Amniotic stem cell (primary cell): ENCODE measurements at regions not wholly inside any gene's neighbourhood (a gene's known extent, or its start where the extent isn't known, plus 50 kb on each side); places are given as distances from the start of the nearest gene placed in this dataset.
"Not testable (repeated sequence)": the region's sequence is repeated elsewhere in the genome, so short reads cannot be mapped to it uniquely, and the experiment has no call there.

Experiments
- DNase-seq: peaks from one replicate; lab custom pipeline; 2025; lab: John Stamatoyannopoulos, UW

DNA sequence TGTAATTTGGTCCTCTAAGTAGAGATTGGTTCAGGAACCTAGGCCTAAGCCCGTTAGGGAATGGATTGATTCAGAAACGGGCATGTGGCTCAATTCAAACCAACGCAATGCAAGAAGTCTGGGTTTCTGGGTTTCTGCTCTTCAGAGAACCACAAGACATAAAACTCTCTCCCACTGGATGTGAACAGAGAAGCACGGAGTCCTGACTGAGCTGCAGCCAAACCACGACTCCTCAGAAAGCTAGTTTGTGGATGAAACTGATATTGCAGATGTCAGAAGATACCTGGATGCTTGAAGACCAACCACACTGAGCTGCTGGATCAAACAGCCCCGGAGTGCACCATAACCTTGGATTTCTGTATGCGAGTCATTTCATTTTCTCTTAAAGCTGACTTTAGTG, 50.0 kb downstream of the SOD2 start:
- DNase-seq = no peak

DNA sequence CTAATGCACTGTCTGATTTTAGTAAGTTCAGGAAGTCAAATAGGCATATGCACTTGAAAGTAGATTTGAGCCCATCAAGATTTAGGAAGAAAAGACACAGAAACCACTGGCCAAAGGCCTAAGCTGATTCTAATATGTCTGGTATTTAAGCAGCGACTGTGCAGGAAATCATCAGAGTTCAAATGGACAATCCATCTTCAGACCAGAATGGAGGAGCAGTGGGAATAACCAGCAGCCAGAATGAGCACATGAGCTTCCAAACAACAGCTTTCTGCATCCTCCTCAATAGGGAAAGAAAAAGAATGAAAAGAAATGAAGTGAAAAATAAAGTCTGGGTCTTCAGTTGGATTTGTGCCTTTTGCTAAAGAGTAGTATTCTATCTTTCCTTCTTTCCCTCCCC, 50.6 kb downstream of the SOD2 start:
- no peak for DNase-seq

DNA sequence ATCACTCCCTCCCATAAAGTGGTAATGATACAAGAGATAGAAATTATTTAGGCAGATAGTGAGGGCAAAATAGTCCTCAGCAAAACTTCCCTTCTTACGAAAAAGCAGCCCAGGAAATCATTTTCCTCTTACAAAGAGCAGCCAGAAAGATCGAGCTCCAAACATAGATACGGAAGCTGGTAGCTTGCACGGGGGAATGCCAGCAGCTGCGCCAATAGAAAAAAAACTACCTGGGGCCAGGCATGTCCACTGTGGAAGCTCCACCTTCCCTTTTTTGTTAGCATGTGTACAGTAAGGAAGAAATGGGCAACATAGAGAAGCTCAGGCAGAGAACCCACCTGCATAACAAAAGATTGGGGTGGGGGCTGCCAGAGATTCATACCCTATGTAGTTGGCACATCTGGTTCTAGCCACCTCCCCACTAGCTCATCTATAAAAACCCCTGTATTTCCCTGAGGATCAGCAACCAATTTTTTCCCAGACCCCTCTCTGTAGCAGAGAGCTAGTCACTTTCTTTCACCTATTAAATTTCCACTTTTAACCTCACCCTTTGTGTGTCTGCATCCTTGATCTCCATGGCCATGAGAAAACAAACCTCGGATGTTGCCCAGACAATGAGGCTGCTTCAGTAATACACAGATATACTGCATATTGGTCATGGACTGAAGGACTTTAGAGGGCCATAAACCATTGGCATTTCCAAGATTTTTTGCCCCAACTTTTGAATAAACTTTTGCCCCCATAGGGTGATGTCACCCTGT, 52.1 kb downstream of the SOD2 start:
- no peak for DNase-seq

DNA sequence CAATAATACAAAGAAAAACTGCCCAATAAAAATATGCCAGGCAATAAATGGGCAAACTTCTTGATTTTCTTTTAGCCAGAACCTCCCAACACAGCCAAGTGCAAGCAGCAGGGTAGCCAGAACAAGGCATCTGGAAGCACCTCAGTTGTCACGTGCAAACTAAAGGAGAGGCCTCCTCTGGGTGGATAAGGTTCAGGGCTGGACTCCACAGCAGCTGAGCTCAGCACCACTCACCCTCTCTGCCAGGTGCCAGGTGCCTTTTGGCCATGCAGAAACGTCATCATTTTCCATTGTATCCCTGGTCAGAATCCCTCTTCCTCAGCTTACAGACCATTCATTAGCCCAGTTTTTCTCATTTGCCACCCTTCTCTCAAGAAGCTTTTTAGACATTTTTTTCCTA, 52.7 kb downstream of the SOD2 start:
- DNase-seq = no peak

DNA sequence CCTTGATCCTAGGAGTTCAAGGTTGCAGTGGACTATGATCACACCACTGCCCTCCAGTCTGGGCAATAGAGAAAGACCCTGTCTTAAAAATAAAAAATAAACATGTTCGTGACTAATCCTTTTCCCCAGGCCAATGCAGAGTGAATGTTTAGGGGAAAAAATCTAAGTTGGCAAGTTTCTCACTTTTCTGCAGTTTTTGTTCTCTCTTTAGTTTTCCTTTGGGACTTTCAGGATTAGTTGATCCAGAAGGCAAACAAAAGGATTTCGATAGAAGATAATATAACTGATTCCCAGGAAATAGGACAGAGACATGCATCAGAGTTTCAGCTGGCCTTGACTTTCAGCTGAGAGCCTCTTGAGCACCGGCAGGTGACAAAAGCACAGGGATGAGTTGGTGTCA, 53.3 kb downstream of the SOD2 start:
- DNase-seq = no peak

DNA sequence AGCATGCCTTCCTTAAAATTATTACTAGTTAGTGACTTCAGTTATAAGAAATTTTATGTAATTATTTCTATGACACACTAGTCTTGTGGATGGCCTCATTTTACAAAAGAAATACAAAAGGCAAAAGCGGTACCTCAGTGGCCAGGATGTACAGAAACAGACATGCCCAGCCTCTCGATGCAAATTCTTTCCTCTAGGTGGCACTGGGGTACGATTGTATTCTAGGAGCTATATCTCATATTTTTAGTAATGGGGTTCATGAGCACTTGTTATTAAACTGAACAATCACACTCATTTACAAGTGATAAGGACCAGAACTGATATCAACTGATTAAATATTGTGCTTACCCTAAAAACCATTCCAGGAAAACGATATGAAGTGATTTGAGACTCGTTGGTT, 59.8 kb downstream of the SOD2 start:
- DNase-seq = no peak

DNA sequence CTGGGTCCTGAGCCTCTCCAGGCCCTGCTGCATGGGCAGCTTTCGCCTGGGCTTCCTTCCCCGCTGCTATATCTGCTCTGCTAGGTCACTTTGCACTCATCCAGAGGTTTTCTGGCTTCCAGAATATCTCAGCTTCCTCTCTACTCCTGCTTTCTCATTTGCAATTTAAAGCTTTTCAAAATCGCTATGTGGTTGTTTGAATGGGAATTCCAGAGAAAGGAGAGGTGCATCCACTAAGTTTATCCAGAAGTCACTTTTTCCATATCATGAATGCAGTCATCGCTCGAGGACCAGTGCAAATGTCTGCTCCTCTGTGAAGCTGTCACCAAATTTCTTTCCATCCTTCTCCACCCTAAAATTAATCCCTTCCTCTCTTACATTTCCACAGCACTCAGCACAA, 61.2 kb downstream of the SOD2 start:
- no peak for DNase-seq

DNA sequence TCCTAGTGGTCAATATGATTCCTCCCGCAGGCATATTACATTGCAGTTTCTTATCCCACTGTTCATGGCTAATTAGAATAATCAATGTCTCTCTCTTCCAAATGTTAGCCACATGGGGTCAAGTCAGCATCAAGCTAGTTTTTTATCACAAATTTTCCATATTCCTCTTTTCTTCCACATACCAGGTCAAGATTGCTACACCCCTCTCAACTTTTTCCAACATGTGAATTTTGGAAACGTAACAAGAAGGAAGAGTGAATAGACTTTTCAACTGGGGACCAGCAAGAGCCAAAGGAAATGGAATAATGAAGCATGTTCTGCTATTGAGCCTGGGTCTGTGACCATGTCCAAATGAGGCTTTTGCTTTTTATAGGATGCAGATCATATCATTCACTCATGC, 65.1 kb downstream of the SOD2 start:
- no peak for DNase-seq

DNA sequence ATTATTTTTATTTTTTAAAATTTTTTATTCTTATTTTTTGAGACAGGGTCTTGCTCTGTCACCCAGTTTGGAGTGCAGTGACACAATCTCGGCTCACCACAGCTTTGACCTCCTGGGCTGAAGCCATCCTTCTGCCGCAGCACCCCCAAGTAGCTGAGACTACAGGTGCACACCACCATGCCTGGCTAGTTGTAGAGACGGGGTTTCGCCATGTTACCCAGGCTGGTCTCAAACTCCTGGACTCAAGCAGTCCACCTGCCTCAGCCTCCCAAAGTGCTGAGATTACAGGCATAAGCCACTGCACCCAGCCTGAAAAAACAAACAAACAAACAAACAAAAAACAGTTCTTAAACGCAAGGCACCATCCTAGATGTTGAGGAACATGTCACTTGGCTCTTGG, 66.5 kb downstream of the SOD2 start:
- not testable (repeated sequence) for DNase-seq

DNA sequence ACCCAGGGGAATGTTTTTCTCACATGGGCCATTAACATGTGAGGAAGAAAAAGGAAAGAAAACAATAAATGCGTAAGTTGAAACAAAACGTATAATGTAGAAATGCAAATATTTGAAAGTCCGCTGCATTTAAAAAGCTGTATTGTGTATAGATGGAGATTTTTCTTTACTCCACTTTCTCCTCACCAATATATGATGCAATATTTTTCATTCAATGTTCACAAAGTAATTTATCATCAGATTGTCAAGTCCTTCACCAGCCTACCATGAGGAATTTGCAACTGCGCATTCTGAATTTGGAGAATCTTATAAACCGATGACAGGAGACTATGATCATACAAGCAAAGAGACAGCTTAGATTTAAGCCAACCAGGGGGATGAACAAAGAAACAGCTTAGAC, 69.9 kb downstream of the SOD2 start:
- DNase-seq = no peak

DNA sequence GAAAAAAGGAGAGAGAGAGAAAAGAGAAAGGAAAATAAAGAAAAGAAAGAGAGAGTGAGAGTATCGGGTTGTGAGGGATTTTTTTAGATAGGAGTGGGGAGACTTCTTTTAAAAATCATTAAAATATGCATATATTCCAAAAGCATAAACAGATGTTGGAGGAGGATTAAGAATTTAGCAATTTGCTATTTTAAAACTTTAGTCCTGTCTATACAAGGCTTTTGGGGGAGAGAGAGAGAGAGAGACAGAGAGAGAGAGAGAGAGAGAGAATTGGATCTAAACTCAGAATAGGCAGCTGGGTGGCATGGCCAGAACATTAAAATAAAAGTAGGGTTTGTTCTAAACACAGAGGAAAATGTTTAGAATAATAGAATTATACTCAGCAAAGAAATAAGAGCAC, 72.1 kb downstream of the SOD2 start:
- DNase-seq = no peak

DNA sequence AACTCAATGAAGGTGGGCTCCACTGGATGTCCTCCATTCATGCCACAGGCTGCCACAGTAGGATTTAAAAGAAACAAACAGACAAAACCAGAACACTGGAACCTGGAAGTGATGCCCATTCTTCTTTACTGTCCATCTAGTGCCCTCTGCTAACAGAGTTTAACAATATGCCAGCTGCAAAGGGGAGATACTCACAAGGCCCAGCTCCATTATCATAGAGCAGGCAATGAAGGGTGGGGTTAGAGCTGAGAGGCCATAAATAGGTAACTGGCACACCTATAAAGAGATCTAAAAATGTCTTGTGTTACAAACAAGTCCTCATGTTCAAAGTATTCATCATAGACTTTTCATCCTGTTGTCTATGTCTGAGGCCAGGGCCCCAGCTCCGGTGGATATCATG, 75.6 kb downstream of the SOD2 start:
- no peak for DNase-seq

DNA sequence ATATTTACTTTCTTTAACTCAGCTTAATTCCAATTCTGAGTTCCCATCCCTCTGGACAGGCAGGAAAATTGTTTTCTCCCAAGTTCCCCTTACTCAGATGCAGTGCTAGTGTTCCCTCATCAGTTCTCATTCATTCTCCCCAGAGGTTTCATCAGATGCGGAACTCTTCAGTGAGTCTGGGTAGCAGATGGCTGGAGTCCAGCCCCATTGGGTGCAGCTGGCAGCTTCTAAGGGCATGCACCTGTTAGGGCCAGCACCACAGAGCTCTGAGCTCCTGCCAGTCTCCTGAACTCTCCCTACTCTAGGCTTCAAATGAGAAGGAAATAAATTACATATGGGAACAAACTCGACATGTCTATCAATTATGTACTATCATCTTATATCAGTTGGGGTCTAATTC, 76.6 kb downstream of the SOD2 start:
- no peak for DNase-seq

DNA sequence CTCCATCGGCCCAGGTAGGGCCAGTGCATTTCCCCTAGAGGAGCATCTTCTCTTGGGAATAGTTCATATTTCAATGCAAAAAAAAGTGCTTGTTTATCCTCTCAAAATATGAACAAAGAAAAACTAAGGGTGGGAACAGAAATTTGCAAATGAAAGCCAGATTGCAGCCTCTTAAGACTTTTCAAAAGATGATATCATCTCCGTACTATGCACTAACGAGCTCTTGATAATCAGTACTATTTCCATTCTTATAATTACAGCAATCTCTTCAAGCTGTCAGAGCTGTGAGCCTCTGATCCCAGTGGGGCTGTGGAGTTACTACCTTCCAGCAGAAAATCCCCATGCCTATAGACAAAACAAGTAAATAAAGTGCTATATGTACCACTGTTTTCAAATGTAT, 77.1 kb downstream of the SOD2 start:
- no peak for DNase-seq

DNA sequence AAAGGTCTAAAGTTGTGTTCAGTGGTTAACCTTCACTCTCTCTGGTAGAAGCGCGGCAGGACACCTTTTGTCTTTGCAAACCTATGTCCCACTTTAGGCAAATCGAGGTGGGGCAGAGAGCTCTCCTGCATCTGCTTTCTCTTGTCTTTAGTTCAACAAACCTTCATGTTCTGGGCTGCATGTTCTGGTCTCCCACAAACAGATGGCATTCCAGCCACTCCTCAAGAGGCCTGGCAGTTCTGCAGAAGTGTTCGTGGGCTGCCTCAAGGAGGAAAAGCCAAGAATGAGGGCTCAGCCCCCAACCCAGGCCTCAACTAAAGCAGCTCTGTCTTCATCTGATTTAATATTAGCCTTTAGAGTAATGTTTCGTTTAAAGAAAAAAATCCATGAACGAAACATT, 82.2 kb downstream of the SOD2 start:
- DNase-seq = no peak

DNA sequence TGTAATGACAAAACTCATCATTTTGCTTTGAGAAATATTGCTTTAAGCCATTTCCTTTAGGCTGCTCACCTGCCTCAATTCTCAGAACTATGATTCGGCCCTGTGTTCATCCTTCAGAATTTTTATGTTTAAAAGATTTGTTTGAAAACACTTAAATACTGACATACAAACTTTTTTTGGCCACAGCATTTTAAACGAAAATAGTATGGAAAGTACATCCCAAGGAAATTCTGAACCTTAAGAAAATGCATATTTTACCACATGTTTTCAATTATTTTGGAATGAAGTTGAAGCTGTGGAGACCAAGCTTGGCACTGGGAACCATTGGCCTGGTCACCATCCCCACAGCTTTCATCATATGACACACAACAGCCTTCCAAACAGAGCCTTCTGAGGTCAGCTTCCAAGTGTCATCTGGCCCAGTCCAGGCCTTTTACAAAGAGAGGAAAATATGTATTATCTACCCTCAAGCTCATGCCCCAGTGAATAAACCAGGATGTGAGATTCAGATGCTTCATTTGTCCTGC, 83.3 kb downstream of the SOD2 start:
- DNase-seq = no peak

DNA sequence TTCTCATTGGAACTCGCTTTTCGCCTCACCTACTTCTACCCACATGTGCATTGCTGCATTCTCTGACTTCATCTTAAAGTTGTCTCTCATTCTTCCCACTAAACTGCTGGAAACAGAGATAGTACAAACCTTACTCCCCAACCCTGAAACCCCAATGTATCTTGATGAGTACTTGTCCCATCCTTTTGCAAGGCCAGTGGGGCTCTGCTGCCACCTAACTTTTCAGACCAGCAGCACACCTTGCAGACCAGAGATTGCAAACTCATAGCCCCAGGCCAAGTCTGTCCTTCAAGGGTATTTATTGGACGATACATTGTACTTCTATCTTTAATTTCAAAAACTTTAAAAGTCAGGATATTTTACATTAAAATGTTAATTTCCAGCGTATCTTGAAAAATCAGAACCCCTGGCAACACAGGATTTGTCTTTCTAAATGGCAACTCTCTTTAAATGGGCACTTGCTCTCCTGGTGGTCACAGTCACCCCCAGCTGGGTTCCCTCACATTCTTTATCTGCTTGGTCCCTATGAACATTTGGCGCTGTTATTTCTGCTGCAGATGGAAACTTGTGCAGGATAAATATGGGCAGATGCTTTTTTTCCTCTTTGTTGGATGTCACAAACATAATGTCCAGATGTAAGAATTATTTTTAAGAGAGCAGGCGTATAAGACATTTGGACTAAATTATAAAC, 83.9 kb downstream of the SOD2 start:
- DNase-seq = no peak

DNA sequence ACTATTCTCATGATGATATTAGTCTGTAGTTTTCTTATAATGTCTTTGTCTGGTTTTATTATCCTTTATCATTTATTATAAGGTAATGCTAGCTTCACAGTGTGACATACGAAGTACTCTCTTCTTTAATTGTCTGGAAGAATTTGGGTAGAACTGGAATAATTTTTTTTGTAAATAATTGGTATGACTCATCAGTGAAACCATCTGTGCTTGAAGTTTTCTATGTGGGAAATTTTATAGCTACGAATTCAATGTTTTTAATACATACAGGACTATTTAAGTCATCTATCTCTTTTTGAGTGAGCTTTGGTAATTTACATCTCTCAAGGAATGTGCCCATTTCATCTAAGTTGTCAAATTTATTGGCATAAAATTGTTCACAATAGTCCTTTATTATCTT, 86.3 kb downstream of the SOD2 start:
- DNase-seq = no peak

DNA sequence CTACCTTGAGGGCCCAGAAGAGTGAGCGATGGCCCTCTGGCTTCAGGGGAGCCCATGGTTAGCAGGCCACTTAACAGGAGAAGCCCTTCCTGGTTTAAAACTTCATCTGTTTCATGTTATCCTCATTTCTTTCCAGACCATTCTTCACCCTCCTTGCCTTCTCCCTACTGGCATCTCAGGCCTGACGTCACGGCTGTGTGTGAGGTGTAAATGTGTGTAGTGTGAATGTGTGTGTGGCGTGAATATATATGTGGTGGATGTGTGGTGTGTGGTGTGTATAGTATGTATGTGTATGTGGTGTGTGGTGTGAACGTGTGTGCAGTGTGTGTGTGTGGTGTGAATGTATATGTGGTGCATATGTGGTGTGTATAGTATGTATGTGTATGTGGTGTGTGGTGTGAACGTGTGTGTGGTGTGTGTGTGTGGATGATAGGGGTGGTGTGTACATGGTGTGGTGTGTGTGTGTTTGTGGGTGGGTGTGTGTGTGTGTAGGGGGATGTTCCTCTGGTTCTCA, 88.5 kb downstream of the SOD2 start:
- DNase-seq = no peak

DNA sequence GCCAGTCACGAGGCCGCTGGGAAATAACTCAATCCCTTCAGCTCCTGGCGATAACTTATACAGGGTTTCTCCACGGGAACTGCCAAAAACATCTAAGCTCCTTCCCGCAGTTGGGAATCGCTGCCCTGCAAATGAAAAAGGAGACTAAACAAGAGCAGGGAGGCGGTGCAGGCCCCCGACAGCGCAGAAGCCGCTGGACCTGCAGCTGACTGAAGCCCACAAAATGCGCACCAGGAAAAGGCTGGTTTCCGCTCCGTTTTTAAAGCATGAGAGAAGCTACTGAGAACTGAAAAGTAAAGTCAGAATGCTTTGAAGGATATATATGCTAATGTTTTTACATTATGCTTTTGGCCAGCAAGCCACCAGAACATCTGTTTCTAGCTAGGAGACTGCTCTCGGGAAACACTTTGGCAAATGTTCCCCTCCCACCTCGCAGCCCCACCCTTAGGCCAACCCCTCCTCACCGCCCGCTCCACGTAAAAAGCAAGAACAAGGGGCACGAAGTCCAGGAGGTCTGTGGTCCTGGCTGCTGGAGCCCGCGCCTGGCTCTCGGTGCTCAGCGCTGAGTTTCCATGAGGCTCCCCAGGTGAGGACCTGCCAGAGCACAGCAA, 90.5 kb downstream of the SOD2 start:
- DNase-seq = no peak

DNA sequence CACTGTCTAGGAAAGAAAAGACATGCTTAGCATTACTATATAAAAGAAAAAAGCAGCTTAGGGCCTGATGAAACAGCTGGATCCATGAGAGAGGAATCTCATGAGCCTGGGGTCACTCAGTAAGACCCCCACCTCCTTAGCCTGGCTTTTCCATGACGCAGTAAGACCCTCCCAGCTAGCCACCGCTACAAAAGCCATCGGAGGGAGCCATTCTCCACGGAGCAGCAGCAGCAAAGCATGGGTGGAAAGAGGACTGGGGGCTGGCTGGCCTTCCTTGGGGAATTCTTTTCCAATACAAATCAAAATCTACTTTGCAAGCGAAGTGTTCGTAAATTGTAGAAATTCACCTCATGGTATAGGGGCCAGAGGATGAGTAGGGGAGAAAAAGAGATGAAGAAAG, 91.8 kb downstream of the SOD2 start:
- no peak for DNase-seq

DNA sequence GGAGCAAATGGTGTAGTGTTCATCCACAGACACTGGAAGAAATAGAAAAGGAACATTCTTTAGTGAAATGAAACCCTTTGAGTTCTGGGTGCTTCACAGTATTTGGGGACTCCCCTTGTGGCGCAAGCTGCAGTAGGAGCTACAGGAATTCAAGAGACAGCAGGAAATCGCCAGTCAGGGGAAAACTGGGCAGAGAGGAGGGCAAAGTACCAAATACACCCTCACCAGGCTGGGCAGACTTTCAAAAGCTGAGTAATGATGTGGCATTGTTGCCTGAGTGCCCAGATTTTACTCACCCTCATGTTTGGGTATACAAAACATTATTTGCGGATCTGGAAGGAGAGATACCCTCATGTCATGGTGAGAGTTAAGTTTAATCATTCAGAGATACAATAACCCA, 97.9 kb downstream of the SOD2 start:
- DNase-seq = peak; percentile 20

DNA sequence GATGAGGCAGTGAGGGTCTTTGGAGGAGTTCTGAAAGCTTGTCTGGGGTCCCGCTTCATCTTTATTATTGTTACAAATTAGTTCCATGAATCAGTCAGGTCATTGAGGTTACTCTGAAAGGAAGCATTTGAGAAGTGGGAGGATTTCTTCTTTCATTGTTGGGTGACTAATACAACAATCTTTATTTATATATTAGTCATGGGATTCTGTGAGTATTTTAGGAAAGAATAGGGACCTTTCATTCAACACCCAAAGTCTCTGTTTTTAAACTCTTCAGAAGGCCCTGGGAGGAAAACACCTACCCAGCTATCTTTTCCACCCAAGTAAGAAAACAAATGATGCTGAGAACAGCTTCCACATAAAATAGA, 98.3 kb downstream of the SOD2 start:
- peak; percentile 55 for DNase-seq
